ENCODE measurements at regions not wholly inside any gene's neighbourhood (a gene's known extent, or its start where the extent isn't known, plus 50 kb on each side); places are given as distances from the start of the nearest gene placed in this dataset.
"Not testable (repeated sequence)": the region's sequence is repeated elsewhere in the genome, so short reads cannot be mapped to it uniquely, and the experiment has no call there.

GRCh38 chr3:198146070-198146469 lies 186.1 kb downstream of the LMLN start:
- H3K9ac ChIP-seq (ENCODE audit: control insufficient read depth, extremely low read depth, insufficient read depth, low read length); H4K20me1 ChIP-seq (ENCODE audit: control insufficient read depth, extremely low read depth, insufficient read depth, low read length); H3K79me2 ChIP-seq (ENCODE audit: control insufficient read depth, insufficient read depth, low read length); H2AFZ ChIP-seq (ENCODE audit: control insufficient read depth, low read length); H3K36me3 ChIP-seq (ENCODE audit: control insufficient read depth in 2 of 2, extremely low read depth in 1 of 2, insufficient read depth in 2 of 2, low read length in 2 of 2); dilution Hi-C loops (cut with MboI; ENCODE audit: extremely low pct_ligation_motif_present, low sequenced_read_pairs); H3K9me3 ChIP-seq (ENCODE audit: control insufficient read depth, low read depth, low read length); H3K4me3 ChIP-seq (ENCODE audit: control insufficient read depth in 2 of 3, extremely low read depth in 1 of 3, insufficient read depth in 2 of 3, low read depth in 1 of 3, low read length in 3 of 3); H3K27ac ChIP-seq (ENCODE audit: control insufficient read depth, insufficient read depth, low read length); H3K9me1 ChIP-seq (ENCODE audit: control insufficient read depth, extremely low read depth, insufficient read depth, low read length); H3K4me2 ChIP-seq (ENCODE audit: control insufficient read depth, extremely low read depth, insufficient read depth, low read depth, low read length); FAIRE-seq; H3K27me3 ChIP-seq (ENCODE audit: control insufficient read depth, extremely low read depth, insufficient read depth, low read length); H3K4me1 ChIP-seq (ENCODE audit: control insufficient read depth, extremely low read depth, insufficient read depth, low read length): not testable (repeated sequence)
- peak; percentile 0 for DNase-seq (ENCODE audit: low read depth, low spot score)

GRCh38 chr3:198146559-198147164 lies 186.6 kb downstream of the LMLN start:
- H3K27me3 ChIP-seq (ENCODE audit: control insufficient read depth, extremely low read depth, insufficient read depth, low read length); H3K4me3 ChIP-seq (ENCODE audit: control insufficient read depth in 2 of 3, extremely low read depth in 1 of 3, insufficient read depth in 2 of 3, low read depth in 1 of 3, low read length in 3 of 3); H3K9ac ChIP-seq (ENCODE audit: control insufficient read depth, extremely low read depth, insufficient read depth, low read length); H3K4me2 ChIP-seq (ENCODE audit: control insufficient read depth, extremely low read depth, insufficient read depth, low read depth, low read length); DNase-seq (ENCODE audit: low read depth, low spot score); FAIRE-seq; H3K36me3 ChIP-seq (ENCODE audit: control insufficient read depth in 2 of 2, extremely low read depth in 1 of 2, insufficient read depth in 2 of 2, low read length in 2 of 2); H3K9me3 ChIP-seq (ENCODE audit: control insufficient read depth, low read depth, low read length); H4K20me1 ChIP-seq (ENCODE audit: control insufficient read depth, extremely low read depth, insufficient read depth, low read length); H3K9me1 ChIP-seq (ENCODE audit: control insufficient read depth, extremely low read depth, insufficient read depth, low read length); H3K27ac ChIP-seq (ENCODE audit: control insufficient read depth, insufficient read depth, low read length); H3K79me2 ChIP-seq (ENCODE audit: control insufficient read depth, insufficient read depth, low read length); H2AFZ ChIP-seq (ENCODE audit: control insufficient read depth, low read length); H3K4me1 ChIP-seq (ENCODE audit: control insufficient read depth, extremely low read depth, insufficient read depth, low read length); dilution Hi-C loops (cut with MboI; ENCODE audit: extremely low pct_ligation_motif_present, low sequenced_read_pairs): not testable (repeated sequence)

GRCh38 chr3:198147213-198147612 lies 187.2 kb downstream of the LMLN start:
- H3K9me3 ChIP-seq (ENCODE audit: control insufficient read depth, low read depth, low read length); H3K4me3 ChIP-seq (ENCODE audit: control insufficient read depth in 2 of 3, extremely low read depth in 1 of 3, insufficient read depth in 2 of 3, low read depth in 1 of 3, low read length in 3 of 3); H3K9ac ChIP-seq (ENCODE audit: control insufficient read depth, extremely low read depth, insufficient read depth, low read length); H3K4me1 ChIP-seq (ENCODE audit: control insufficient read depth, extremely low read depth, insufficient read depth, low read length); H3K27me3 ChIP-seq (ENCODE audit: control insufficient read depth, extremely low read depth, insufficient read depth, low read length); H2AFZ ChIP-seq (ENCODE audit: control insufficient read depth, low read length); FAIRE-seq; H3K27ac ChIP-seq (ENCODE audit: control insufficient read depth, insufficient read depth, low read length); H3K9me1 ChIP-seq (ENCODE audit: control insufficient read depth, extremely low read depth, insufficient read depth, low read length); H3K36me3 ChIP-seq (ENCODE audit: control insufficient read depth in 2 of 2, extremely low read depth in 1 of 2, insufficient read depth in 2 of 2, low read length in 2 of 2); DNase-seq (ENCODE audit: low read depth, low spot score); H3K79me2 ChIP-seq (ENCODE audit: control insufficient read depth, insufficient read depth, low read length); H3K4me2 ChIP-seq (ENCODE audit: control insufficient read depth, extremely low read depth, insufficient read depth, low read depth, low read length); dilution Hi-C loops (cut with MboI; ENCODE audit: extremely low pct_ligation_motif_present, low sequenced_read_pairs); H4K20me1 ChIP-seq (ENCODE audit: control insufficient read depth, extremely low read depth, insufficient read depth, low read length): not testable (repeated sequence)

- DNase-seq (ENCODE audit: low read depth, low spot score); H3K9me1 ChIP-seq (ENCODE audit: control insufficient read depth, extremely low read depth, insufficient read depth, low read length); H3K27ac ChIP-seq (ENCODE audit: control insufficient read depth, insufficient read depth, low read length); H3K4me1 ChIP-seq (ENCODE audit: control insufficient read depth, extremely low read depth, insufficient read depth, low read length); FAIRE-seq; H3K9ac ChIP-seq (ENCODE audit: control insufficient read depth, extremely low read depth, insufficient read depth, low read length); H3K36me3 ChIP-seq (ENCODE audit: control insufficient read depth in 2 of 2, extremely low read depth in 1 of 2, insufficient read depth in 2 of 2, low read length in 2 of 2); H4K20me1 ChIP-seq (ENCODE audit: control insufficient read depth, extremely low read depth, insufficient read depth, low read length); H3K4me3 ChIP-seq (ENCODE audit: control insufficient read depth in 2 of 3, extremely low read depth in 1 of 3, insufficient read depth in 2 of 3, low read depth in 1 of 3, low read length in 3 of 3); dilution Hi-C loops (cut with MboI; ENCODE audit: extremely low pct_ligation_motif_present, low sequenced_read_pairs); H3K27me3 ChIP-seq (ENCODE audit: control insufficient read depth, extremely low read depth, insufficient read depth, low read length); H3K79me2 ChIP-seq (ENCODE audit: control insufficient read depth, insufficient read depth, low read length); H3K9me3 ChIP-seq (ENCODE audit: control insufficient read depth, low read depth, low read length); H2AFZ ChIP-seq (ENCODE audit: control insufficient read depth, low read length); H3K4me2 ChIP-seq (ENCODE audit: control insufficient read depth, extremely low read depth, insufficient read depth, low read depth, low read length): not testable (repeated sequence)
Observed at GRCh38 chr3:198147993-198148392, 188.0 kb downstream of the LMLN start.

- H3K36me3 ChIP-seq (ENCODE audit: control insufficient read depth in 2 of 2, extremely low read depth in 1 of 2, insufficient read depth in 2 of 2, low read length in 2 of 2); FAIRE-seq; H3K9me1 ChIP-seq (ENCODE audit: control insufficient read depth, extremely low read depth, insufficient read depth, low read length); H3K27ac ChIP-seq (ENCODE audit: control insufficient read depth, insufficient read depth, low read length); H2AFZ ChIP-seq (ENCODE audit: control insufficient read depth, low read length); H3K27me3 ChIP-seq (ENCODE audit: control insufficient read depth, extremely low read depth, insufficient read depth, low read length); H3K4me3 ChIP-seq (ENCODE audit: control insufficient read depth in 2 of 3, extremely low read depth in 1 of 3, insufficient read depth in 2 of 3, low read depth in 1 of 3, low read length in 3 of 3); H3K79me2 ChIP-seq (ENCODE audit: control insufficient read depth, insufficient read depth, low read length); H3K9me3 ChIP-seq (ENCODE audit: control insufficient read depth, low read depth, low read length); H3K4me2 ChIP-seq (ENCODE audit: control insufficient read depth, extremely low read depth, insufficient read depth, low read depth, low read length); H4K20me1 ChIP-seq (ENCODE audit: control insufficient read depth, extremely low read depth, insufficient read depth, low read length); DNase-seq (ENCODE audit: low read depth, low spot score); dilution Hi-C loops (cut with MboI; ENCODE audit: extremely low pct_ligation_motif_present, low sequenced_read_pairs); H3K9ac ChIP-seq (ENCODE audit: control insufficient read depth, extremely low read depth, insufficient read depth, low read length); H3K4me1 ChIP-seq (ENCODE audit: control insufficient read depth, extremely low read depth, insufficient read depth, low read length): not testable (repeated sequence)
Observed at GRCh38 chr3:198149904-198150303, 189.9 kb downstream of the LMLN start.

All from keratinocyte (primary cell).